Neural cell (in vitro differentiated cells): ENCODE measurements at regions not wholly inside any gene's neighbourhood (a gene's known extent, or its start where the extent isn't known, plus 50 kb on each side); places are given as distances from the start of the nearest gene placed in this dataset.

Source experiments
- EZH2 ChIP-seq: fragments of 200-600, 300-800 bp; shearing (Covaris generic), sonication (generic); IDR thresholded peaks from 2 replicates; pipeline ENCODE4 v1.6.1; 2014; ENCODE audit warnings: antibody characterized with exemption, low read length, borderline replicate concordance, mild to moderate bottlenecking; ENCODE audit not compliant: insufficient read depth, poor library complexity, severe bottlenecking
- MXI1 ChIP-seq: fragments of 450-650 bp; conservative IDR thresholded peaks from 2 replicates; pipeline ENCODE4 v1.6.1; 2014; ENCODE audit warnings: antibody characterized with exemption, mild to moderate bottlenecking; ENCODE audit not compliant: poor library complexity, severe bottlenecking
- POLR2AphosphoS5 ChIP-seq: IDR thresholded peaks from 2 replicates; pipeline ENCODE4 v1.6.1; 2012
- RAD21 ChIP-seq: fragments of 450-650 bp; conservative IDR thresholded peaks from 2 replicates; pipeline ENCODE4 v1.6.1; 2014; ENCODE audit warnings: antibody characterized with exemption, mild to moderate bottlenecking, moderate library complexity
- TAF1 ChIP-seq: IDR thresholded peaks from 2 replicates; pipeline ENCODE4 v1.6.1; 2012; ENCODE audit warnings: low read depth
- TF ChIP-seq, protein P1 (sequence below): fragments of 450-650 bp; IDR thresholded peaks from 2 replicates; pipeline ENCODE4 v1.5.1; 2014; ENCODE audit warnings: antibody characterized with exemption, mild to moderate bottlenecking, moderate library complexity; ENCODE audit not compliant: poor library complexity, severe bottlenecking
- TF ChIP-seq, protein P2 (sequence below): IDR thresholded peaks from 2 replicates; pipeline ENCODE4 v1.6.1; 2012; ENCODE audit warnings: borderline replicate concordance

DNA sequence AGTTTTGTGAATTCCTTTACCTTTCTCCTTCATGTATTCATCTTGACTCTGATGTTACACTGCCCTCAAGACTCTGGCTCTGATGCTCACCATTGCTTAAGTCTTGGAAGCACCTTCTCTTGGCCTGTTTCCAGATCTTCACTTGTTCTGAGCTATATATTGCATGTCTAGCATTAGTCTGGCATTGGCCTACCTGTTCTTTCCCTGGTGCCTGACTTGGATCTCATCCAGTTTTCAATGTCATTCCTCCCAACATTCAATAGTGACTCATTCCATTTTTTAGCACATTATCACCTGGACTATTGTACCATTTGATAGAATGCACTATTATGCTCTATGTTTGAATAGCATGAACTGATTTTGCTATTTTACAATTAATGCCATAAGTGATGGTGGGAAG lies 127.3 kb upstream of the NYAP2 start:
- TF ChIP-seq EZH2 (no peak), POLR2AphosphoS5 (no peak), MXI1 (no peak), RAD21 (no peak), TAF1 (no peak)
- TF ChIP-seq, protein P1, sequence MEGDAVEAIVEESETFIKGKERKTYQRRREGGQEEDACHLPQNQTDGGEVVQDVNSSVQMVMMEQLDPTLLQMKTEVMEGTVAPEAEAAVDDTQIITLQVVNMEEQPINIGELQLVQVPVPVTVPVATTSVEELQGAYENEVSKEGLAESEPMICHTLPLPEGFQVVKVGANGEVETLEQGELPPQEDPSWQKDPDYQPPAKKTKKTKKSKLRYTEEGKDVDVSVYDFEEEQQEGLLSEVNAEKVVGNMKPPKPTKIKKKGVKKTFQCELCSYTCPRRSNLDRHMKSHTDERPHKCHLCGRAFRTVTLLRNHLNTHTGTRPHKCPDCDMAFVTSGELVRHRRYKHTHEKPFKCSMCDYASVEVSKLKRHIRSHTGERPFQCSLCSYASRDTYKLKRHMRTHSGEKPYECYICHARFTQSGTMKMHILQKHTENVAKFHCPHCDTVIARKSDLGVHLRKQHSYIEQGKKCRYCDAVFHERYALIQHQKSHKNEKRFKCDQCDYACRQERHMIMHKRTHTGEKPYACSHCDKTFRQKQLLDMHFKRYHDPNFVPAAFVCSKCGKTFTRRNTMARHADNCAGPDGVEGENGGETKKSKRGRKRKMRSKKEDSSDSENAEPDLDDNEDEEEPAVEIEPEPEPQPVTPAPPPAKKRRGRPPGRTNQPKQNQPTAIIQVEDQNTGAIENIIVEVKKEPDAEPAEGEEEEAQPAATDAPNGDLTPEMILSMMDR = no peak
- TF ChIP-seq, protein P2, sequence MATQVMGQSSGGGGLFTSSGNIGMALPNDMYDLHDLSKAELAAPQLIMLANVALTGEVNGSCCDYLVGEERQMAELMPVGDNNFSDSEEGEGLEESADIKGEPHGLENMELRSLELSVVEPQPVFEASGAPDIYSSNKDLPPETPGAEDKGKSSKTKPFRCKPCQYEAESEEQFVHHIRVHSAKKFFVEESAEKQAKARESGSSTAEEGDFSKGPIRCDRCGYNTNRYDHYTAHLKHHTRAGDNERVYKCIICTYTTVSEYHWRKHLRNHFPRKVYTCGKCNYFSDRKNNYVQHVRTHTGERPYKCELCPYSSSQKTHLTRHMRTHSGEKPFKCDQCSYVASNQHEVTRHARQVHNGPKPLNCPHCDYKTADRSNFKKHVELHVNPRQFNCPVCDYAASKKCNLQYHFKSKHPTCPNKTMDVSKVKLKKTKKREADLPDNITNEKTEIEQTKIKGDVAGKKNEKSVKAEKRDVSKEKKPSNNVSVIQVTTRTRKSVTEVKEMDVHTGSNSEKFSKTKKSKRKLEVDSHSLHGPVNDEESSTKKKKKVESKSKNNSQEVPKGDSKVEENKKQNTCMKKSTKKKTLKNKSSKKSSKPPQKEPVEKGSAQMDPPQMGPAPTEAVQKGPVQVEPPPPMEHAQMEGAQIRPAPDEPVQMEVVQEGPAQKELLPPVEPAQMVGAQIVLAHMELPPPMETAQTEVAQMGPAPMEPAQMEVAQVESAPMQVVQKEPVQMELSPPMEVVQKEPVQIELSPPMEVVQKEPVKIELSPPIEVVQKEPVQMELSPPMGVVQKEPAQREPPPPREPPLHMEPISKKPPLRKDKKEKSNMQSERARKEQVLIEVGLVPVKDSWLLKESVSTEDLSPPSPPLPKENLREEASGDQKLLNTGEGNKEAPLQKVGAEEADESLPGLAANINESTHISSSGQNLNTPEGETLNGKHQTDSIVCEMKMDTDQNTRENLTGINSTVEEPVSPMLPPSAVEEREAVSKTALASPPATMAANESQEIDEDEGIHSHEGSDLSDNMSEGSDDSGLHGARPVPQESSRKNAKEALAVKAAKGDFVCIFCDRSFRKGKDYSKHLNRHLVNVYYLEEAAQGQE = no peak
